CD4-positive, CD25-positive, alpha-beta regulatory T cell (primary cell): ENCODE measurements at regions not wholly inside any gene's neighbourhood (a gene's known extent, or its start where the extent isn't known, plus 50 kb on each side); places are given as distances from the start of the nearest gene placed in this dataset.

Experiments used
- ATAC-seq, 2 donors: fragments of 150-1000 bp; cut with Tn5 transposase; one replicate each; pipeline ENCODE4 v1.10.0; 2021; ENCODE audit warnings: low read depth in 2 of 2, moderate number of reproducible peaks in 2 of 2, moderate library complexity in 1 of 2
- DNase-seq, 3 donors: peaks; one replicate each; pipeline versions ENCODE4 v3.0.0 to v3.0.0-alpha.2; 2012 to 2022; ENCODE audit warnings: mixed read lengths in 1 of 3
- H3K27ac ChIP-seq: one replicate; pipeline ENCODE4 v1.7.0; 2013; ENCODE audit warnings: mild to moderate bottlenecking, low read length; ENCODE audit not compliant: insufficient read depth, poor library complexity, severe bottlenecking
- H3K27me3 ChIP-seq: one replicate; pipeline ENCODE4 v1.7.0; 2013; ENCODE audit warnings: low read length; ENCODE audit not compliant: control insufficient read depth, insufficient read depth
- H3K36me3 ChIP-seq: one replicate; pipeline ENCODE4 v1.7.0; 2013; ENCODE audit warnings: mild to moderate bottlenecking, low read length, moderate library complexity; ENCODE audit not compliant: control insufficient read depth, insufficient read depth
- H3K4me1 ChIP-seq: 2 replicates; pipeline ENCODE4 v1.7.0; 2013; ENCODE audit warnings: mild to moderate bottlenecking, low read length; ENCODE audit not compliant: insufficient read depth, control insufficient read depth, poor library complexity, severe bottlenecking
- H3K4me3 ChIP-seq: one replicate; pipeline ENCODE4 v1.7.0; 2013; ENCODE audit warnings: low read depth, mild to moderate bottlenecking, low read length, moderate library complexity
- H3K9me3 ChIP-seq, 2 experiments: 1 replicate in 1 of 2; 2 replicates in 1 of 2; pipeline ENCODE4 v1.7.0; 2013; ENCODE audit warnings: low read length in 2 of 2, mild to moderate bottlenecking in 1 of 2, moderate library complexity in 1 of 2; ENCODE audit not compliant: control insufficient read depth in 2 of 2
- H3K27ac Mint-ChIP-seq, 3 donors: one replicate each; pipeline ENCODE4 v1.8.0; 2020 to 2022; ENCODE audit warnings: mild to moderate bottlenecking in 3 of 3, mixed read lengths in 3 of 3, moderate library complexity in 2 of 3
- H3K27me3 Mint-ChIP-seq: one replicate; pipeline ENCODE4 v1.8.0; 2022; ENCODE audit warnings: mild to moderate bottlenecking, mixed read lengths
- H3K36me3 Mint-ChIP-seq: one replicate; pipeline ENCODE4 v1.8.0; 2020; ENCODE audit warnings: mixed read lengths
- H3K4me1 Mint-ChIP-seq, 4 donors: one replicate each; pipeline ENCODE4 v1.8.0; 2020 to 2022; ENCODE audit warnings: mixed read lengths in 4 of 4, mild to moderate bottlenecking in 1 of 4
- H3K4me3 Mint-ChIP-seq, 4 donors: one replicate each; pipeline ENCODE4 v1.8.0; 2020 to 2022; ENCODE audit warnings: mild to moderate bottlenecking in 4 of 4, mixed read lengths in 4 of 4, moderate library complexity in 3 of 4
- H3K9me3 Mint-ChIP-seq, 7 donors: one replicate each; pipeline ENCODE4 v1.8.0; 2020 to 2022; ENCODE audit warnings: mixed read lengths in 7 of 7, mild to moderate bottlenecking in 3 of 7, moderate library complexity in 2 of 7

DNA sequence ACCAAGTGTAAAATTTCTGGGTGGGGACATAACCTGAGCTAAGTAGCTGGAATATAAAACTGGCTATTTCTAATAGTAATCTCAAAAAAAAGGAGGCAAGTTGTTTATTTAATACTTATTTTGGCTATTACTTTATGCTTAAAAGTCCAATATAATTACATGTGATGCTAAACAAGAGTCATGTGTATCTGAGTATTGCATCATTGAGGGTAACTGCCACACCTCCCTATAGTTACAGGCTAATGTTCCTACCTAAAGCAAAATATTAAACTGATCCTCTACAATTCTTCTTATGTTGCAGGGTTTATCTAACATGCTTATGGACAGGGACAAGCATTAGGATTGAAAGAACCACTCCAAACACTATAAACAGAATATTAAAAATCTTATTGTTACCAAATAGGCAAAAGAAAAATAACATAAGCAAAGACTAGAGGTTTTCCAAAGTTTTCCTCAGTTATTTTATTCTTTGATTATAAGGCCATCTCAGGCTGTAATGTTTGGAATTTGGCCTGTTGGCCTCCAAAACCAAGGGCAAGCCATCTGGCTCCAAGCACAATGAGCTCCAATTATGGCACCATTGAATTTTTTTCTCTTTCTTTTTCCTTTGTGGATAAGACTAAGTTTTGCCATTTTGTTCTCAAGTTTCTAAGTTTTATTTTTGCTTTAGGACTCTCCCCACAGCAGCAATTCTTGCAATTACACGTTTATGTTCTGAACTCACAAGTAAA is 75.8 kb upstream of the ABI3BP start:
- H3K9me3 Mint-ChIP-seq: no peaks in the 10 kb centered on the region
- peaks cover 21% of the 10 kb centered on the region for H3K27me3 Mint-ChIP-seq
- H3K27ac Mint-ChIP-seq: no peak overlapping the region
- H3K36me3 Mint-ChIP-seq: no peaks in the 10 kb centered on the region
- H3K4me1 ChIP-seq: no peaks in the 10 kb centered on the region
- H3K27me3 ChIP-seq: peaks cover 13% of the 10 kb centered on the region
- no peaks in the 10 kb centered on the region for H3K4me1 Mint-ChIP-seq
- no peaks in the 10 kb centered on the region for H3K9me3 ChIP-seq
- no peak for ATAC-seq
- H3K36me3 ChIP-seq: no peaks in the 10 kb centered on the region
- H3K4me3 Mint-ChIP-seq: no peak overlapping the region
- no peak overlapping the region for H3K27ac ChIP-seq
- no peak for DNase-seq
- H3K4me3 ChIP-seq: no peak overlapping the region

DNA sequence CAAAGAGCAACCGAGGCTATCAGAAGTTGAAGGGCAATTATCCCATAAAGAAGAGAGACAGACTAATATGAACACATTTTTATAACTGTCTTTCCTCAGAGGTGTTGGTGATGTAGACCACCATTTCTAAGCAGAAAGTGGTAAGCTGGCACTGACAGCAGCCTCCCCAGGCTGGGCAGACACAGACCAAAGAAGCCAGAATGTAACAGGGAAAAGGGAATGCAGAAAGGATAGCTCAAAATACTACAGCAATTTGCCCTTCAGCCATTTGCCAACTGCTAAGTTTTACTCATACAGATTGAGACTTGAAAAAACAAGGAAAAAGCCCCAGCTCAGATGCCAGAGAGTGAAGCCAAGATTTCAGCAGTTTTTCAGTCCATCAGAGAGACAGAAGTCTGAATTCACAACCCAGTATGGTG is 73.5 kb upstream of the ABI3BP start:
- no peak for ATAC-seq
- Mint-ChIP-seq H3K27me3 (peaks cover 22% of the 10 kb centered on the region), H3K4me3 (no peak overlapping the region)

DNA sequence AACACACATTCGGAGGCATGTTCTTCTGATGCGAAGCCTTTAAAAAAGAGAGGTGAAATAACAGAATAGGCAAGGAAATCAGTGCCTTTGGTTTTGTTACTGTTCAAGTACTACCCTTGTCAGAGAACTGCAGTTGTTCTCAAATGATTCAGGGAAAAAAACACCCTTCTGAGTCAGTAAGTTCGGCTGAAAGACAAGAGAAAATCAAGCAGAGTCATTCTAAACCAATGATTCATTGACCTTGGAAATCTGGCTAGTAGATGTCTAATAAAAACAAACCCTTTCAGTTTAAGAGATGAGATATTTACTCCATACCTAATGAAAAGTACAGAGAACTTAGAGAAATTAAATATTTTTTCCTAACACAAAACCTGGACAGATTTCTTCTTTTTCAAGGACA is 72.7 kb upstream of the ABI3BP start:
- no peak overlapping the region for H3K27ac Mint-ChIP-seq
- peaks cover 0 to 6% (median 1%) of the 10 kb centered on the region in 7 donors for H3K9me3 Mint-ChIP-seq
- H3K4me1 Mint-ChIP-seq: no peaks in the 10 kb centered on the region
- DNase-seq: no peak
- H3K27ac ChIP-seq: no peak overlapping the region
- H3K4me3 ChIP-seq: no peak overlapping the region
- peaks cover 21% of the 10 kb centered on the region for H3K27me3 ChIP-seq
- H3K36me3 ChIP-seq: no peaks in the 10 kb centered on the region
- no peaks in the 10 kb centered on the region for H3K9me3 ChIP-seq
- H3K27me3 Mint-ChIP-seq: peaks cover 22% of the 10 kb centered on the region
- H3K4me1 ChIP-seq: no peaks in the 10 kb centered on the region
- ATAC-seq: no peak
- no peaks in the 10 kb centered on the region for H3K36me3 Mint-ChIP-seq
- no peak overlapping the region for H3K4me3 Mint-ChIP-seq

More for the DNA sequence above, 73.5 kb upstream of the ABI3BP start:
- H3K36me3 ChIP-seq: no peaks in the 10 kb centered on the region
- no peaks in the 10 kb centered on the region for H3K4me1 Mint-ChIP-seq
- peaks cover 21% of the 10 kb centered on the region for H3K27me3 ChIP-seq
- no peak overlapping the region for H3K4me3 ChIP-seq
- no peak overlapping the region for H3K27ac ChIP-seq
- no peaks in the 10 kb centered on the region for H3K36me3 Mint-ChIP-seq
- H3K27ac Mint-ChIP-seq: no peak overlapping the region
- no peak for DNase-seq
- no peaks in the 10 kb centered on the region for H3K9me3 ChIP-seq
- no peaks in the 10 kb centered on the region for H3K4me1 ChIP-seq
- peaks cover 0 to 4% (median 1%) of the 10 kb centered on the region in 7 donors for H3K9me3 Mint-ChIP-seq

DNA sequence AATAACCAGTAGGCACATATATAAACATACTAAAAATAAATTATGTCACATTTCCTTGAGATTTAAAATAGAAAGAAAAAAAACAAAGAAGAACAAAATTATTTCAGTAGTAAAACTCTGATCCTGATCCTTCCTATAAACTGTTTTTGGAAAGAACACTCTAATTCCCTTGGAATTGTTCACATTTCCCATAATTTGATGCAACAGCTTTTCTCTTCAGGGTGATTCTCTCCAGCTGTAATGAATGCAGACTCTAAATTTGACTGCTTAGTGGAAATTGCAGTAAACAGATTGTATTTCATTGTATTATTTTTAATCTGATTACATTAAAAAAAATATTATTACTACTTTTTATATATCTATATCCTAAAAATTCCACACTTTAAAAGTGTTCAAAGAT is 70.2 kb upstream of the ABI3BP start:
- ATAC-seq: no peak

DNA sequence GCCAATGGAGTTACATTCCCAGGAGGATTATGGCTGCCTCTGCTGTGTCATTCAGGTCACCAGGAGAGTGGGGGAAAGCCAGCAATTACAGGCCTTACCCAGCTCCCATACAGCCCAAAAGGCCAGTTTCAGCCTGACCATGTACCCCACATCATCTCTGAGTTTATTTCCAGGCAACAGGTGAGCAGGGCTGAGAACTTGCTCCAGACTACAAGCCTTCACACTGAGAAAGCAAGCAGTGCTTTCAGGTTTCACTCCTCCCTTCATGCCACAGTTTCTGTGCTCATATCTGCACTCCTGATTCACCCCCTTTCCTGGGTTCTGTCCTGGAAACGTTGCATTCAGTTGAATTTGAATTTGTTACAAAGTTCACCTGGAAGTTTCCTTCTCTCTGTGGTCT is 68.1 kb upstream of the ABI3BP start:
- H3K36me3 Mint-ChIP-seq: no peaks in the 10 kb centered on the region
- H3K27me3 ChIP-seq: peaks cover 19% of the 10 kb centered on the region
- H3K27me3 Mint-ChIP-seq: peaks cover 9% of the 10 kb centered on the region
- no peaks in the 10 kb centered on the region for H3K4me1 Mint-ChIP-seq
- ATAC-seq (no peak), DNase-seq (no peak)
- H3K27ac Mint-ChIP-seq: no peak overlapping the region
- peaks cover 6 to 10% of the 10 kb centered on the region in 2 experiments for H3K9me3 ChIP-seq
- H3K27ac ChIP-seq: no peak overlapping the region
- H3K4me3 ChIP-seq: no peak overlapping the region
- no peaks in the 10 kb centered on the region for H3K36me3 ChIP-seq
- no peak overlapping the region for H3K4me3 Mint-ChIP-seq
- H3K9me3 Mint-ChIP-seq: peaks cover 4 to 45% (median 11%) of the 10 kb centered on the region in 7 donors
- H3K4me1 ChIP-seq: no peaks in the 10 kb centered on the region

More for the DNA sequence above, 70.2 kb upstream of the ABI3BP start:
- Mint-ChIP-seq H3K4me1 (no peaks in the 10 kb centered on the region), H3K27ac (no peak overlapping the region), H3K9me3 (peaks cover 3 to 28% (median 10%) of the 10 kb centered on the region in 7 donors), H3K36me3 (no peaks in the 10 kb centered on the region), H3K4me3 (no peak overlapping the region), H3K27me3 (peaks cover 22% of the 10 kb centered on the region)
- H3K36me3 ChIP-seq: no peaks in the 10 kb centered on the region
- DNase-seq: no peak
- no peaks in the 10 kb centered on the region for H3K4me1 ChIP-seq
- H3K9me3 ChIP-seq: peaks cover 6% of the 10 kb centered on the region in 2 experiments
- H3K4me3 ChIP-seq: no peak overlapping the region
- H3K27ac ChIP-seq: no peak overlapping the region
- peaks cover 21% of the 10 kb centered on the region for H3K27me3 ChIP-seq

DNA sequence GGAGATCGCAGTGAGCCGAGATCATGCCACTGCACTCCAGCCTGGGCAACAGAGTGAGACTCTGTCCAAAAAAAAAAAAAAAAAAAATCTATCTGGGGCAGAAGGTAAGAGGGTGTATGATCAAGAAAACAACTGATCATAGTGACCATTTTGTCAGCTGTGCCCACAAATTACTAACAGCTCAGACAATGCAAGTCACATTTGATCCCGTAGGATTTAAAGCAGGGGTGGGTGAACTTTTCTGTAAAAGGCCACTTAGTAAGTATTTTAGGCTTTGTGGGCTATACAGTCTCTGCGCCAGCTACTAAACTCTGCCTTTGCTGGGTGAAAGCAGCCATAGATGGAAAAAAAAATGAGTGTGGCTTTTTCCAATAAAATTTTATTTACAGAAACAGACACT is 57.6 kb upstream of the ABI3BP start:
- no peak overlapping the region for H3K4me3 Mint-ChIP-seq
- no peak for ATAC-seq
- DNase-seq: no peak
- Histone ChIP-seq H3K9me3 (no peaks in the 10 kb centered on the region), H3K4me1 (no peaks in the 10 kb centered on the region), H3K4me3 (no peak overlapping the region), H3K27me3 (no peaks in the 10 kb centered on the region), H3K27ac (no peak overlapping the region), H3K36me3 (no peaks in the 10 kb centered on the region)
- H3K9me3 Mint-ChIP-seq: peaks cover 0 to 5% (median 0%) of the 10 kb centered on the region in 7 donors
- no peaks in the 10 kb centered on the region for H3K27me3 Mint-ChIP-seq
- H3K27ac Mint-ChIP-seq: no peak overlapping the region
- H3K4me1 Mint-ChIP-seq: no peaks in the 10 kb centered on the region
- H3K36me3 Mint-ChIP-seq: no peaks in the 10 kb centered on the region

DNA sequence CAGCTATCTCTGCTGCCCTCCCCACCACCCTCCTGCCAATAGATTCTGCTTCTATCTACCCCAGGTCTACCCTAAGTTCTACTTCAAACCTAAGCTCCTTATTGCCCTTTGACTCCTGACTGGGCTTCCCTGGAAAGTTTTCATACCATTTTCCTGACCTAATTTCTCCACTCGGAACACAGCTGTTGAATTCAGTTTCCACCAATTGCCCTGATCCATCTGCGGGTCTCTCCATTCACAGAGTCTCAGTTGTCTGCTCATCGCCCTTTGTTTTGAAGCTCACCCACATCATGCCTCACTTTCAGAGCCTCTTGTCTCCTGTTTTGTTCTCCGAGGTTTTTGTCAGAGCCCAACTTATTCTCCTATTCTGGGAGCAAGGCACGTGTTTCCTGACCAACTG is 56.8 kb upstream of the ABI3BP start:
- Mint-ChIP-seq H3K4me1 (no peaks in the 10 kb centered on the region), H3K9me3 (peaks cover 0 to 9% (median 1%) of the 10 kb centered on the region in 7 donors), H3K27me3 (no peaks in the 10 kb centered on the region), H3K4me3 (no peak overlapping the region), H3K36me3 (no peaks in the 10 kb centered on the region), H3K27ac (no peak overlapping the region)
- DNase-seq (no peak), ATAC-seq (no peak)
- Histone ChIP-seq H3K36me3 (no peaks in the 10 kb centered on the region), H3K27ac (no peak overlapping the region), H3K4me1 (no peaks in the 10 kb centered on the region), H3K4me3 (no peak overlapping the region), H3K27me3 (no peaks in the 10 kb centered on the region), H3K9me3 (no peaks in the 10 kb centered on the region)

DNA sequence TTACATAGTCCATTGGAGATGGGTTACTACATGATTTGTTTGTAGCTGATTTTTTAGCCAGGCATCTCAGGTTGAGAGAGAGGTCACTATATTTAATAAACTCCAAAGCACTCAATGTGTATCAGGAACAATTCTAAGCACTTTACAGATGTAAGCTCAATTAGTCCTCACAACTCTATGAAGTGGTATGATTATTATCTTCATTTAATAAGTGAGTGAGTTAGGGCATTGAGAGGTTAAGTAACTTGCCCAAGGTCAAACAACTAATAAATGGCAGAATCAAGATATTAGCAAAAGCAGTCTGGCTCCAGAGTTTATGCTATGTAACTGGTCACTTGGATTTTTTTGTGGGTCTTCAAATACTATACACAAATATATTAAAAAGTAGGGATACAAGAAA is 56.3 kb upstream of the ABI3BP start:
- Mint-ChIP-seq H3K27me3 (no peaks in the 10 kb centered on the region), H3K4me1 (no peaks in the 10 kb centered on the region), H3K9me3 (peaks cover 0 to 9% (median 1%) of the 10 kb centered on the region in 7 donors), H3K36me3 (no peaks in the 10 kb centered on the region), H3K27ac (no peak overlapping the region), H3K4me3 (no peak overlapping the region)
- H3K4me3 ChIP-seq: no peak overlapping the region
- ATAC-seq (no peak), DNase-seq (no peak)
- H3K27ac ChIP-seq: no peak overlapping the region
- H3K9me3 ChIP-seq: no peaks in the 10 kb centered on the region
- no peaks in the 10 kb centered on the region for H3K27me3 ChIP-seq
- H3K36me3 ChIP-seq: no peaks in the 10 kb centered on the region
- H3K4me1 ChIP-seq: no peaks in the 10 kb centered on the region
